Lower leg skin (tissue), 3 donors: ENCODE measurements at regions not wholly inside any gene's neighbourhood (a gene's known extent, or its start where the extent isn't known, plus 50 kb on each side); places are given as distances from the start of the nearest gene placed in this dataset.

Experiments
- POLR2A ChIP-seq, 2 donors: fragments of 450-650 bp; IDR thresholded peaks; one replicate each; pipeline ENCODE4 v1.6.1; 2016 to 2017; ENCODE audit warnings: antibody characterized with exemption in 2 of 2, mild to moderate bottlenecking in 1 of 2, moderate library complexity in 1 of 2
- TF ChIP-seq, protein P1 (sequence below), 3 donors: fragments of 450-650 bp; IDR thresholded peaks; one replicate each; pipeline ENCODE4 v1.5.1; 2016; ENCODE audit warnings: antibody characterized with exemption in 3 of 3, mild to moderate bottlenecking in 3 of 3, moderate library complexity in 2 of 3

DNA sequence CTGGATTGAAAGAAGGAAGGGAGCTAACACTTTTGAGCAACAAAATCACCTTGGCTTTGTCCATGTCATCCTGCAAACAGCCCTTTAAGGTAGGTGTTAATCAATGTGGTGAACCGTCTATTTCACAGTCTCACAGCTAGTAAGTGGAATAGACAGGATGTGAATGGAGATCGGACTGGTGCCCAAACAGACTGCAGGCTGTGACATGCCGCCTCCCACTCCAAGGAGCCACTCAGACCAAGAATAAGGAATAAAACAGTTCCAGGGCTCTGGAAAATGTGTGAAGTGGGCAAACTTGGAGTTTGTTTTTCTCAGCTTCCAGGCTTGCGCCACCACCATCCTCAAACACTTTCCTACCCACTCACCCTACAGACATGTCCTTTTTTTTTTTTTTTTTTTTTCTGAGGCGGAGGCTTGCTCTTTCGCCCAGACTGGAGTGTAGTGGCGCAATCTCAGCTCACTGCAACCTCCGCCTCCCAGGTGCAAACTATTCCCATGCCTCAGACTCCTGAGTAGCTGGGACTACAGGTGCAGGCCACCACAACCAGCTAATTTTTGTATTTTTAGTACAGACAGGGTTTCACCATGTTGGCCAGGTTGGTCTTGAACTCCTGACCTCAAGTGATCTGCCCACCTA lies 57.7 kb upstream of the SEC24B start:
- TF ChIP-seq, protein P1, sequence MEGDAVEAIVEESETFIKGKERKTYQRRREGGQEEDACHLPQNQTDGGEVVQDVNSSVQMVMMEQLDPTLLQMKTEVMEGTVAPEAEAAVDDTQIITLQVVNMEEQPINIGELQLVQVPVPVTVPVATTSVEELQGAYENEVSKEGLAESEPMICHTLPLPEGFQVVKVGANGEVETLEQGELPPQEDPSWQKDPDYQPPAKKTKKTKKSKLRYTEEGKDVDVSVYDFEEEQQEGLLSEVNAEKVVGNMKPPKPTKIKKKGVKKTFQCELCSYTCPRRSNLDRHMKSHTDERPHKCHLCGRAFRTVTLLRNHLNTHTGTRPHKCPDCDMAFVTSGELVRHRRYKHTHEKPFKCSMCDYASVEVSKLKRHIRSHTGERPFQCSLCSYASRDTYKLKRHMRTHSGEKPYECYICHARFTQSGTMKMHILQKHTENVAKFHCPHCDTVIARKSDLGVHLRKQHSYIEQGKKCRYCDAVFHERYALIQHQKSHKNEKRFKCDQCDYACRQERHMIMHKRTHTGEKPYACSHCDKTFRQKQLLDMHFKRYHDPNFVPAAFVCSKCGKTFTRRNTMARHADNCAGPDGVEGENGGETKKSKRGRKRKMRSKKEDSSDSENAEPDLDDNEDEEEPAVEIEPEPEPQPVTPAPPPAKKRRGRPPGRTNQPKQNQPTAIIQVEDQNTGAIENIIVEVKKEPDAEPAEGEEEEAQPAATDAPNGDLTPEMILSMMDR (IDR thresholded peaks at IDR 0.05) = no peak
- TF ChIP-seq POLR2A (IDR thresholded peaks at IDR 0.05) = no peak
